ENCODE measurements at regions not wholly inside any gene's neighbourhood (a gene's known extent, or its start where the extent isn't known, plus 50 kb on each side); places are given as distances from the start of the nearest gene placed in this dataset.
"Not testable (repeated sequence)": the region's sequence is repeated elsewhere in the genome, so short reads cannot be mapped to it uniquely, and the experiment has no call there.

DNA sequence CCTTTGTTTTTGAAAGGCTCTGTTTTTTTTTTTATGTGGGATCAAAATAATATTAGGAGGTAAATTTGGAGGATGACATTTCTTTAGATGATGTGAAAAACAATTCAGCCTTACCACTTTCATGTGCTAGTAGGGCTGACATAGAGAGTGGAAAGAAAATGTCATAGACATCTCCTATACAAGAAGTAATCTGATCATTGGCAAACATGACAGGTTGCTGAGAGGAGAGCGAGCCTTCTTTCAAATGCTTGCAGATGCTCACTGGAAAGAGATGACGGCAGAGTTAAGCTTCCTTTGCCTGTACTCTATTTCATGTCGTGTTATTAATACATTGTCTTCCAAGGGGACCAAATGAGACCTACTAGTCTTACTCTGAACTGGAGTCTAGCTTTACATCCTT is 160.1 kb upstream of the DAP start:
- no peak for DNase-seq

GRCh38 chr5:10920400-10920799 is 159.4 kb upstream of the DAP start:
- DNase-seq, result no peak

DNA sequence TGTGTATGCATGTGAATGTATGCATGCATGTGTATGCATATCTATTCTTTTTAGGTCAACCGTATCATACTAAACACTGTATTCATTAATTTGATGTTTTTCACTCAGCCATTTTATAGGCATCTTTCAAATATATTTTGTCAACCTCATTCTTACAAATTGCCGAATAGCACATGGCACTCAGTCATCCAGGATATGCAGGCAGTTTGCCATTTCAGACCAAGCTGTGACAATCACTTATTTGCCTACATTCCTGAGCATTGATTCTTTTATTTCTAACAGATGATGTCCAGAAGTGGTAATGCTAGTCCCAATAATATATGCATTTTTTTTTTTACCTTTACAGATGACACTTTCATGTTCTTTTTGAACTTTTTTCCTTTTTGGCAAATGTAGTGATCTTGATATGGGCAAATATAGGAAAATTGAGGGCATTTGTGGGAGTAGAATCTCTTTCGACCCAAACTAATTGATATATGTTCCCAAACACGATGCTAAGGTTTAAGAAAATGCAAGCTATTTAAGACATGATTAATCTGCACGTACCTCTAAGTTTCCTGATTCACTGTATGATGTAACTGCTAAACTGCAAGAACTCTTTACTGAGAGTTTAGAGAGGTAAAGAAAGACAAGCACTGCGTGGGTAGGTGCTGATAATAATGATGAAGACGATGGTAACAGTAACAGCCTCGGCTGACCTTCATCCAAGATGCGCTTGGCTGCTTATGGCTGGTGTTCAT is 153.9 kb upstream of the DAP start:
- DNase-seq, result no peak

GRCh38 chr5:10913841-10914240 is 152.8 kb upstream of the DAP start:
- no peak for DNase-seq

DNA sequence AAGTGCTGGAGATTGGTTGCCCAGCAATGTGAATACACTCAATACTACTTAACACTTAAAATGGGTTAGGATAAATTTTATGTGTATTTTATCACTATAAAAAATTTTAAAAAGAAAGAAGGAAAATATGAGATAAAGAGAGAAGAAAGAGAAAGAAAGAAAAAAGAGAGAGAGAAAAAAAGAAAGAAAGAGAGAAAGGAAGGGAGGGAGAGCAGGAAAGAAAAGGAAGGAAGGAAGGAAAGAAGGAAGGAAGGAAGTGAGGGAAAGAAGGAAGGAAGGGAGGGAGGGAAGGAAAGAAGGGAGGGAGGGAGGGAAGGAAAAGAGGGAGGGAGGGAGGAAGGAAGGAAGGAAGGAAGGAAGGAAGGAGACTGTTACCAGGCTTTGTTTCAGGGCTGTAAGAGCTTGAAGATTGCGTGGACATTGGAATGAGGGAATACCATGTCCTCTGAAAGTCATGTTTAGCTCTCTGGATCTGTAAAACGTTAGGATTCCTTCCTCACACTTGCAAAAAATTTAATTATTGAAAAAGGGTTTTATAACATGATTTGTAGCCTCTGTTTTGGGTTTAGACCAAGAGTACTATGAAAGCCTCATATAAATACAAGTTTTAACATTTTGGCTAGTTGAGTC is 152.3 kb upstream of the DAP start:
- no peak for DNase-seq

GRCh38 chr5:10912435-10912834 is 151.4 kb upstream of the DAP start:
- DNase-seq, result no peak

GRCh38 chr5:10910261-10910660 is 149.2 kb upstream of the DAP start:
- no peak for DNase-seq

GRCh38 chr5:10904862-10905432 is 143.9 kb upstream of the DAP start:
- no peak for DNase-seq

DNA sequence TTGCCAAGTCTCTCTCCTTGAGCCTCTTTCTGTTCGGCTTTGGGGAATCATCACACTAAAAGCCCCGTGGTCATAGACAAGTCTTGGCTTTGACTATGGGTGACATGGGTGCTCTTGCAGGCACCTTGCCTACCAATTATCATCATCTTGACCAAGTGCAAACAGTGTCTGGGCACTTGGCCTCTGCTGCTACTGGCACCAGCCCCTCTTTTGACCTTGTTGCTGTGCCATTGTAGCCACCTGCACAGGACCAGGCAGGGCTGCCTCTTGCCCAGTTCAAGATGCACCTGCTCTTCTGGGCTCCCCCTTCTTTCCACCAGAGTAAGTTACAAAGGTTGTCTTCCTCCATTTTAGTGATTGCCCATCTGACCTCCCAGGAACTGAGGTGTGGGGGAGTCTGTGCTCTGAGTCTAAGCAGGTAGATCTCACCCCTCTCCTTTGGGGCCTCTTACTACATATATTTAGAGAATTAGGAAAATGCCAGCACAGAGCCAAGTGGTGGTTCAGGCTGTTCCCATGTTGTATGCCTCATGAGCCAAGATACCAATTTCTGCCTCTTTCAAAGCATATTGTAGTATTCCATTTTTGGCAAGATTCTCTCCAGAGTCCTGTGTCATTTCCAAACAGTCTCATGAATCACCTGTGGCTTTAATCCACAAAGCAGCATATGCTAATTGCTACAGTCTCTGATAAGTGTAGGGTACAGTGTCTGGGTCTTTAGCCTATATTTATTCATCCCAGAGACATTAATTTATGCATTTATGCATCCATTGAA is 142.9 kb upstream of the DAP start:
- DNase-seq, result no peak

- DNase-seq, result no peak
Observed at GRCh38 chr5:10902145-10902544, 141.1 kb upstream of the DAP start.

DNA sequence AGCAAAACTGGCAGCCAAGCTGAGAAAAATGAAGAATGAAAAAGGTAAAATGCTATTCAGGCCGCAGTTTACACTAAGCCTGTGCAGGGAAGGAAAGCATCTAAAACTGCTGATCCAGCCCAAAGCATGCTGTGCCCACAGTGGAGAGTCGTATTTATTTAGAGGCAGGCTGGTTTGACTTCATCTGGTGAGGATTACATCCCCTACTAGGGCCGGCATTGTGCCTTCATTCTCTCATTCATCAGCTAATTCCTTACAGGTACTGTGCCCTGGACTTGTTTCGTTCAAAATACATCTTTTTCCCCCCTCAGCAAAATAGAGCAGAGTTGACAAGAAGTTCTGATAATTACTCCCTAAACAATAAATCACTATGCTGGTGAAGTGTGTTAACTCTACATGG is 137.5 kb upstream of the DAP start:
- DNase-seq, result no peak

DNA sequence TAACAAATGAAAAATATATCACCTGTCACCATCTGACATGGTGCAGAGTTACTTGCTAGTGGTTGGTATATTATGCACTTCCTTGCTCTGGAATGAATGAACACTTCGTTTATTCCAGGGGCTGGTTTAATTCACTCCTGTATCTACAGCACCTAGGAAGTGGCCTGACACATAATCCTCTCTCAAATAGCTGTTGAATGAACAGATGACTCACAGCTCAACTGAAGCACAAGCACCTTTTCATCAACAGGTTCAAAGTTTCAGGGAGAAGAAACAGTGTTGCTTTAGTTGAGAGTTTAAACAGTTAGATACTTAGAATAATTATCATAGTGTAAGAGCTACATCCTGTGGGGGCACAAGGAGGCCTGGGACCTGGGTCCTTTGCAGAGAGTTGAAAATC is 135.0 kb upstream of the DAP start:
- no peak for DNase-seq

GRCh38 chr5:10894445-10895054 is 133.5 kb upstream of the DAP start:
- peak; percentile 26 for DNase-seq

DNA sequence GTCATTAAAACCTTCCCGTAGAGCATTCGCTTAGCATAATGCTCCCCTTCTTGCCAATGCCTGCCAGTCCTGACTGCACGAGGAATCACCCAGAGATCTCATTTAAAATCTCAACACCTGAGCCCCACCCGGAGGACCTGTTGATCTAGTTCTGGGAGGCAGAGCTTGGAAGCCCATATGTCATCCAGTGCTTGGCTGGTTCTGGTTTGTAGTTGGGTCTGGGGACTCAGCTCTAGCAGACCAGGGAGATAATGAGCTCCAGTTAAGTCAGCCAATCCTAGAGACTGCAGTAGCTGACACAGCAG is 131.8 kb upstream of the DAP start:
- DNase-seq, result no peak

GRCh38 chr5:10892147-10892910 is 131.3 kb upstream of the DAP start:
- no peak for DNase-seq

DNA sequence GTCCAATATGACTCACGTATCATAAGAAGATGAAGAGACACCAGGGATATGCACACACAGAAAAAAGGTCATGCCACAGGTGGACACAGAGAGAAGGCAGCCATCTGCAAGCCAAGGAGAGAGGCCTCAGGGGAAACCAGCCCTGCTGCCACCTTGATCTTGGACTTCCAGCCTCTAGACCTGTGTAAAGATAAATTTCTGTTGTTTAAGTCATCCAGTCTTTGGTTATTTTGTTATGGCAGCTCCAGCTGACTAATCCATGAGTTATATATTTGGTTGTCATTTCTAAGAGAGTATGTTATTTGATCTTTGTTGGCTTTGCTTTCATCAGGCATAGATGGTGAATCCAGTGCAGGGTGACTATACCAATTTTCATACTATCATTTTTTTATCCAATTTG is 130.2 kb upstream of the DAP start:
- no peak for DNase-seq

DNA sequence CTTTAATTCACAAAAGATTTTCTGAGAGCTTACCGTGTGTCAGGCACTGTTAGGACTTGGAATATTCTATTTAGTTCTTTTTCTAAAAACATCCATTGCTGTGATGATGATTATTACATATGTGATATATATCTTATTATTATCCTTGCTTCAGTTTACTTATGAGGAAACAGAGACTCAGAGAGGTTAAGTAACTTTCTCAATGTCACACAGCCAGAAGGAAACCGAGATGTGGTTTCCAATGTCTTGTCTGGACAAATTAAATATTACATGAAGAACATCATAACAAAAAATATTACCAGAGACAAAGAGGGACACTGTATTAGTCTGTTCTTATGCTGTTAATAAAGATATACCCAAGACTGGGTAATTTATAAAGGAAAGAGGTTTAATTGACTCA is 125.5 kb upstream of the DAP start:
- no peak for DNase-seq

- DNase-seq, result no peak
Observed at GRCh38 chr5:10885026-10885425, 124.0 kb upstream of the DAP start.

- DNase-seq, result not testable (repeated sequence)
Observed at GRCh38 chr5:10883945-10884344, 122.9 kb upstream of the DAP start.

DNA sequence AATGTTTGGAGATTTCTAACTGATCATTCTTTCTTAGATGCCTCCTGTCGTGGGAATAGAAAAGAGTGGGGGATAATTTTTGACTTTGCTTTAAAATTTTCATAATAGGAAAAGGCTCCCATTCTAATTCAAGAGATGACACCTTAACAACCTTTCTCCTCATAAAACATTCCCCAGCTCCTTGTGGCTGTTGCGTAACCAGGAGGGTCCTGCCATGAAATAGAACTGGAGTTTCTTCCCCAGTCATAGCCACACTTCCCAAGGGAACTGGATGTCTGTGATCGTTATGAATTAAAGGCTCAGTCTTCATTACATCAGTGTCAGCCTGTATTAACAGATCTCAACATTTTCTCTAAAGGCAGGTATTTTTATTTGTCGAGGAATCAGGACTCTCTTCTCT is 119.9 kb upstream of the DAP start:
- DNase-seq, result no peak

DNA sequence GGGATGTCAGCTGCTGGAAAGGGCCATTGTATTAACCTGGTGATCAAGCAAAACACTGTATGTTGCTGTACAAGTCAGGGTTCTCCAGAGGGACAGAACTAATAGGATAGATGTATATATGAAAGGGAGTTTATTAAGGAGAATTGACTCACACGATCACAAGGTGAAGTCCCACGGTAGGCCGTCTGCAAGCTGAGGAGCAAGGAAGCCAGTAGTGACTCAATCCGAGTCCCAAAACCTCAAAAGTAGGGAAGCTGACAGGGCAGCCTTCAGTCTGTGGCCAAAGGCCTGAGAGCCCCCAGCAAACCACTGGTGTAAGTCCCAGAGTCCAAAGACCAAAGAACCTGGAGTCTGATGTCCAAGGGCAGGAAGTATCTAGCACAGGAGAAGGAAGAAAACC is 116.0 kb upstream of the DAP start:
- not testable (repeated sequence) for DNase-seq

Data from left kidney (tissue), 1 donor.